IMR-90 (cell line): ENCODE measurements at regions not wholly inside any gene's neighbourhood (a gene's known extent, or its start where the extent isn't known, plus 50 kb on each side); places are given as distances from the start of the nearest gene placed in this dataset.

Source experiments
- ATAC-seq: fragments of 200-7000 bp; cut with Tn5 transposase; 2 replicates; pipeline ENCODE4 v1.9.1; 2020; ENCODE audit warnings: low read depth, mild to moderate bottlenecking, moderate library complexity
- BruUV-seq: library from RNA; stranded (reverse); fragments of 400-500 nt; replicated peaks from 2 replicates; lab custom pipeline; 2021; lab: Mats Ljungman, UMichigan
- CTCF ChIA-PET: fragments of 300-600 bp; formaldehyde crosslinking; extraction: SDS; loops from one replicate; lab custom pipeline; 2021; ENCODE audit warnings: antibody characterized with exemption; lab: Yijun Ruan, JAX
- POLR2A ChIA-PET: fragments of 300-600 bp; sonication (Branson Sonifier 250); formaldehyde crosslinking; loops from one replicate; lab custom pipeline; 2022; ENCODE audit warnings: antibody characterized with exemption; ENCODE audit not compliant: unreplicated experiment; lab: Charles Lee
- DNase-seq: peaks from one replicate; pipeline ENCODE4 v3.0.0; 2013
- H2AFZ ChIP-seq: replicated peaks from 2 replicates; pipeline ENCODE3; 2013; ENCODE audit warnings: low read length, mild to moderate bottlenecking; ENCODE audit not compliant: poor library complexity
- H2AK5ac ChIP-seq: 2 replicates; pipeline ENCODE4 v1.6.1; 2013; ENCODE audit warnings: low read depth, low read length, inconsistent platforms
- H2AK9ac ChIP-seq: replicated peaks from 2 replicates; pipeline ENCODE3; 2013; ENCODE audit warnings: mild to moderate bottlenecking, low read depth, low read length, moderate library complexity; ENCODE audit not compliant: poor library complexity
- H2BK120ac ChIP-seq: 2 replicates; pipeline ENCODE4 v1.6.1; 2013; ENCODE audit warnings: low read depth, low read length, inconsistent platforms
- H2BK15ac ChIP-seq: 3 replicates; pipeline ENCODE4 v1.6.1; 2013; ENCODE audit warnings: low read depth, low read length, inconsistent platforms
- H2BK20ac ChIP-seq: 2 replicates; pipeline ENCODE4 v1.6.1; 2013; ENCODE audit warnings: low read depth, mild to moderate bottlenecking, inconsistent platforms, low read length, moderate library complexity
- H2BK5ac ChIP-seq: 2 replicates; pipeline ENCODE4 v1.6.1; 2013; ENCODE audit warnings: mild to moderate bottlenecking, low read depth, low read length, inconsistent platforms; ENCODE audit not compliant: poor library complexity, severe bottlenecking
- H3K14ac ChIP-seq: replicated peaks from 2 replicates; pipeline ENCODE4 v1.6.1; 2013; ENCODE audit warnings: low read depth, low read length, inconsistent platforms
- H3K18ac ChIP-seq: 2 replicates; pipeline ENCODE4 v1.6.1; 2013; ENCODE audit warnings: low read depth, low read length, control low read depth
- H3K23ac ChIP-seq: 2 replicates; pipeline ENCODE4 v1.6.1; 2013; ENCODE audit warnings: low read depth, low read length, inconsistent platforms
- H3K27ac ChIP-seq: 2 replicates; pipeline ENCODE4 v1.5.1; 2013; ENCODE audit warnings: mild to moderate bottlenecking, control low read depth, low read length; ENCODE audit not compliant: insufficient read depth
- H3K27me3 ChIP-seq: 2 replicates; pipeline ENCODE4 v1.6.1; 2013; ENCODE audit warnings: low read length; ENCODE audit not compliant: control insufficient read depth, insufficient read depth
- H3K36me3 ChIP-seq: 2 replicates; pipeline ENCODE4 v1.6.1; 2013; ENCODE audit warnings: low read length, mixed read lengths; ENCODE audit not compliant: control insufficient read depth, insufficient read depth
- H3K4ac ChIP-seq: 2 replicates; pipeline ENCODE4 v1.6.1; 2013; ENCODE audit warnings: low read depth, low read length, inconsistent platforms
- H3K4me1 ChIP-seq: 2 replicates; pipeline ENCODE4 v1.6.1; 2013; ENCODE audit warnings: low read length, mixed read lengths; ENCODE audit not compliant: control insufficient read depth, insufficient read depth
- H3K4me2 ChIP-seq: 2 replicates; pipeline ENCODE4 v1.6.1; 2013; ENCODE audit warnings: low read depth, mild to moderate bottlenecking, control low read depth, low read length, moderate library complexity
- H3K4me3 ChIP-seq: 2 replicates; pipeline ENCODE4 v1.5.1; 2013; ENCODE audit warnings: low read depth, mild to moderate bottlenecking, control low read depth, low read length, moderate library complexity; ENCODE audit not compliant: insufficient read depth
- H3K56ac ChIP-seq: 2 replicates; pipeline ENCODE4 v1.6.1; 2013; ENCODE audit warnings: low read length, inconsistent platforms; ENCODE audit not compliant: insufficient read depth; ENCODE audit errors: extremely low read depth
- H3K79me1 ChIP-seq, 2 experiments: 2 replicates each; pipeline ENCODE4 v1.6.1; 2013; ENCODE audit warnings: low read length in 2 of 2, inconsistent platforms in 1 of 2, low read depth in 1 of 2
- H3K9ac ChIP-seq: 2 replicates; pipeline ENCODE4 v1.6.1; 2013; ENCODE audit warnings: low read depth, low read length, control low read depth
- H3K9me1 ChIP-seq: 2 replicates; pipeline ENCODE4 v1.6.1; 2013; ENCODE audit warnings: low read length, inconsistent platforms; ENCODE audit not compliant: insufficient read depth
- H3K9me3 ChIP-seq: 2 replicates; pipeline ENCODE4 v1.6.1; 2013; ENCODE audit warnings: low read length; ENCODE audit not compliant: control insufficient read depth, insufficient read depth
- H4K20me1 ChIP-seq: 2 replicates; pipeline ENCODE4 v1.6.1; 2013; ENCODE audit warnings: low read length, inconsistent platforms; ENCODE audit not compliant: insufficient read depth
- H4K5ac ChIP-seq: 2 replicates; pipeline ENCODE4 v1.6.1; 2013; ENCODE audit warnings: mild to moderate bottlenecking, low read depth, low read length, control low read depth
- H4K8ac ChIP-seq, 2 experiments: 2 replicates each; pipeline ENCODE4 v1.6.1; 2013; ENCODE audit warnings: low read depth in 2 of 2, low read length in 2 of 2, control low read depth in 1 of 2, inconsistent platforms in 1 of 2
- H4K91ac ChIP-seq: 2 replicates; pipeline ENCODE4 v1.6.1; 2013; ENCODE audit warnings: low read depth, low read length, inconsistent platforms; ENCODE audit not compliant: insufficient read depth
- CHD1 ChIP-seq: IDR thresholded peaks from 2 replicates; pipeline ENCODE4 v1.6.1; 2012; ENCODE audit warnings: low read depth, low read length, improper control_type of control experiment
- MAZ ChIP-seq: IDR thresholded peaks from 2 replicates; pipeline ENCODE4 v1.6.1; 2012; ENCODE audit warnings: low read depth, mild to moderate bottlenecking, low read length, improper control_type of control experiment, moderate library complexity, borderline replicate concordance
- NFE2L2 ChIP-seq: fragments of 150-350 bp; IDR thresholded peaks from 2 replicates; pipeline ENCODE4 v1.6.1; 2016; ENCODE audit warnings: low read depth, mild to moderate bottlenecking, low read length
- POLR2A ChIP-seq: IDR thresholded peaks from 2 replicates; pipeline ENCODE4 v1.6.1; 2012; ENCODE audit warnings: mild to moderate bottlenecking, low read depth, low read length
- SMC3 ChIP-seq: fragments of 150-350 bp; IDR thresholded peaks from 2 replicates; pipeline ENCODE4 v1.6.1; 2016; ENCODE audit warnings: low read depth, mild to moderate bottlenecking, antibody characterized with exemption, low read length, moderate library complexity
- WGBS, 2 experiments: methylation state at CpG; one replicate each; pipeline versions ENCODE4 v1.1.5 to v1.1.7; 2013; ENCODE audit warnings: missing lambda C conversion rate in 2 of 2; ENCODE audit not compliant: insufficient read length in 1 of 2; ENCODE audit errors: extremely low coverage in 2 of 2; 5-methylcytosine and 5-hydroxymethylcytosine counted together
- dilution Hi-C: fragments of 300-500 bp; cut with HindIII; formaldehyde crosslinking; loops from one replicate; pipeline ENCODE4 v1.14.3; 2018; ENCODE audit warnings: low sequenced_read_pairs; ENCODE audit not compliant: unreplicated experiment
- in situ Hi-C: fragments of 300-500 bp; cut with MboI; formaldehyde crosslinking; loops from 3 replicates; pipeline ENCODE4 v1.14.3; 2019; ENCODE audit warnings: low sequenced_read_pairs, inconsistent platforms, mixed read lengths
- intact Hi-C: fragments of 100-400 bp; cut with micrococcal nuclease; formaldehyde crosslinking; loops from 2 replicates; pipeline ENCODE4 v1.10.0; 2022

DNA sequence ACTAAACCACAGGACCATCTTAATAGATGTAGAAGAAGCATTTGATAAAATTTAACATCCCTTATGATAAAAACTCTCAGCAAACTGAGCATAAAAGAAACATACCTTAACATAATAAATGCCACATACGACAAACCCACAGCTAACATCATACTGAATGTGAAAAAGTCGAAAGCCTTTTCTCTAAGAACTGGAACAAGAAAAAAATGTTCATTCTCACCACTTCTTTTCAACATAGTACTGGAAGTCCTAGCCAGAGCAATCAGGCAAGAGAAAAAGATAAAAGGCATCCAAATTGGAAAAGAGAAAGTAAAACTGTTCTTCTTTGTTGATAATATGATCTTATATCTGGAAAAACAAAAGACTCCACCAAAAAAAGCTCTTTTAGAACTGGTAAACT is 134.2 kb downstream of the RPL22L1 start:
- Histone ChIP-seq H2AFZ (no peak overlapping the region), H3K79me1 (no peaks in the 10 kb centered on the region; a peak in 1 of 4 replicates), H2BK15ac (no peak overlapping the region), H3K56ac (no peak overlapping the region), H3K23ac (no peak overlapping the region), H3K4me3 (no peak overlapping the region), H2BK5ac (peak overlapping the region; percentile 62), H3K4me2 (peak overlapping the region; percentile 30; the same call in 1 of the 2 replicates), H3K4me1 (peaks cover 22% of the 10 kb centered on the region), H4K91ac (no peak overlapping the region), H3K18ac (peak overlapping the region; percentile 62; the same call in 1 of the 2 replicates), H2AK5ac (no peak overlapping the region), H3K9ac (no peak overlapping the region), H3K27ac (no peak overlapping the region), H4K20me1 (no peaks in the 10 kb centered on the region), H3K36me3 (no peaks in the 10 kb centered on the region), H2BK120ac (peak overlapping the region; percentile 80; the same call in 1 of the 2 replicates), H3K4ac (no peak overlapping the region; the same call in 1 of the 2 replicates), H3K9me1 (peaks cover 9% of the 10 kb centered on the region), H3K14ac (no peak overlapping the region), H3K9me3 (no peaks in the 10 kb centered on the region), H3K27me3 (no peaks in the 10 kb centered on the region), H2BK20ac (peak overlapping the region; percentile 73; the same call in 1 of the 2 replicates), H4K8ac (peak overlapping the region in 1 of 2 experiments; percentile 24; a peak in 2 of 4 replicates), H4K5ac (no peak overlapping the region; the same call in 1 of the 2 replicates), H2AK9ac (no peak overlapping the region)
- no peak for DNase-seq
- no TSS peak for BruUV-seq
- TF ChIP-seq POLR2A, result no peak
- TF ChIP-seq MAZ, result no peak
- no peak for TF ChIP-seq SMC3
- no peak for TF ChIP-seq CHD1
- TF ChIP-seq NFE2L2, result no peak
- WGBS, 2 experiments, result no CpG with 5 or more reads among the region's 2 CpGs
- in situ Hi-C loops (no loop called here), dilution Hi-C loops (no loop called here), intact Hi-C loops (no loop called here)
- ChIA-PET CTCF (no interaction called here), POLR2A (no interaction called here)
- no peak for ATAC-seq
